GM12878 (cell line): ENCODE measurements at regions not wholly inside any gene's neighbourhood (a gene's known extent, or its start where the extent isn't known, plus 50 kb on each side); places are given as distances from the start of the nearest gene placed in this dataset.

Experiments
- BHLHE40 ChIP-seq, 2 experiments: fragments of 450-650 bp in 1 of 2; IDR thresholded peaks; 2 replicates each; pipeline ENCODE4 v1.6.1; 2011 to 2017; ENCODE audit warnings: low read depth in 2 of 2, borderline replicate concordance in 1 of 2, improper control_type of control experiment in 1 of 2, low read length in 1 of 2, mild to moderate bottlenecking in 1 of 2
- MAX ChIP-seq: IDR thresholded peaks from 2 replicates; pipeline ENCODE4 v1.6.1; 2012; ENCODE audit warnings: low read depth, low read length, improper control_type of control experiment
- REST ChIP-seq: IDR thresholded peaks from 2 replicates; pipeline ENCODE4 v1.6.1; 2012; ENCODE audit warnings: mild to moderate bottlenecking, low read depth, low read length
- TF ChIP-seq, protein P1 (sequence below), 3 experiments: IDR thresholded peaks in 2 of 3; conservative IDR thresholded peaks in 1 of 3; 2 replicates each; pipeline ENCODE4 v1.5.1; 2011; ENCODE audit warnings: low read depth in 3 of 3, low read length in 3 of 3, mild to moderate bottlenecking in 3 of 3, control low read depth in 2 of 3, moderate library complexity in 2 of 3, inconsistent platforms in 1 of 3, mixed read lengths in 1 of 3; ENCODE audit not compliant: control insufficient read depth in 2 of 3, insufficient read depth in 1 of 3; ENCODE audit errors: extremely low read depth in 1 of 3

GRCh38 chr4:187839765-187840164 lies 155.8 kb upstream of the ZFP42 start:
- TF ChIP-seq MAX (no peak), BHLHE40 (IDR thresholded peaks at IDR 0.05; ENCODE audit: borderline replicate concordance in 1 of 2, low read depth in 2 of 2, low read length in 1 of 2) (no peak), REST (no peak)
- TF ChIP-seq, protein P1, sequence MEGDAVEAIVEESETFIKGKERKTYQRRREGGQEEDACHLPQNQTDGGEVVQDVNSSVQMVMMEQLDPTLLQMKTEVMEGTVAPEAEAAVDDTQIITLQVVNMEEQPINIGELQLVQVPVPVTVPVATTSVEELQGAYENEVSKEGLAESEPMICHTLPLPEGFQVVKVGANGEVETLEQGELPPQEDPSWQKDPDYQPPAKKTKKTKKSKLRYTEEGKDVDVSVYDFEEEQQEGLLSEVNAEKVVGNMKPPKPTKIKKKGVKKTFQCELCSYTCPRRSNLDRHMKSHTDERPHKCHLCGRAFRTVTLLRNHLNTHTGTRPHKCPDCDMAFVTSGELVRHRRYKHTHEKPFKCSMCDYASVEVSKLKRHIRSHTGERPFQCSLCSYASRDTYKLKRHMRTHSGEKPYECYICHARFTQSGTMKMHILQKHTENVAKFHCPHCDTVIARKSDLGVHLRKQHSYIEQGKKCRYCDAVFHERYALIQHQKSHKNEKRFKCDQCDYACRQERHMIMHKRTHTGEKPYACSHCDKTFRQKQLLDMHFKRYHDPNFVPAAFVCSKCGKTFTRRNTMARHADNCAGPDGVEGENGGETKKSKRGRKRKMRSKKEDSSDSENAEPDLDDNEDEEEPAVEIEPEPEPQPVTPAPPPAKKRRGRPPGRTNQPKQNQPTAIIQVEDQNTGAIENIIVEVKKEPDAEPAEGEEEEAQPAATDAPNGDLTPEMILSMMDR (IDR thresholded peaks at IDR 0.05 in 2 of 3, conservative IDR thresholded peaks at IDR 0.05 in 1 of 3; ENCODE audit: control insufficient read depth in 2 of 3, extremely low read depth in 1 of 3, insufficient read depth in 1 of 3, low read depth in 3 of 3, low read length in 3 of 3), result no peak
